ENCODE measurements at regions not wholly inside any gene's neighbourhood (a gene's known extent, or its start where the extent isn't known, plus 50 kb on each side); places are given as distances from the start of the nearest gene placed in this dataset.
A peak's percentile ranks its signal among the peaks of the same experiment; 100 is the strongest.

DNA sequence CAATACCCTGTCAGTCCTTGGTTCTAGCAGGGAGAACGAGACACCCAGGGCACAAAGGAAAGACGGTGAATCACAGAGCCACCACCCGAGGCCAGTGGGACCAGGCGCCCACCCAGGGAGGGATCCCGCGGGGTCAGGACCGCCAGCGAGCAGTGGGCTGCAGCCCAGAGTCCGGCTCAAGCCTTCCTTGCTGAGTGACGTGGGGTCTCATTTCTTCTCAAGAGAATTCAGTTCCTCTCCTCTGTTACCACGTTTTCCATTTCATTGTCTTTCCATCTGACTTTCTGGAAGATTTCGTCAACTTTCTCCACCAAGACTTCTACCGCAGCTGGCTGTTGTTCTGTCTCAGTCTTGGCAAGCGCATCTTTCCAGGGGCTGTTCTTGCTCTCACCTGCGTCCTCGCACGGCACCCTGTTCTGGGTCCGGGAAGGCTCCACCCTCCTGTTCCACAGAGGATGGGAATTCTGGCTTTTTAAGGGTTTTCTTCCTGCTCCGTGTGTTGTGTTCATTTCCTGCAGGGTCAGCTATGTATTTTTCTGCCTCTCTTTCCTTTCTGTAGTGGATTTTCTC is 248.6 kb downstream of the NDUFA10 start:
- Mint-ChIP-seq H3K27ac (no peak overlapping the region), H3K4me3 (no peak overlapping the region), H3K9me3 (peaks cover 4% of the 10 kb centered on the region), H3K4me1 (ENCODE audit: low read depth) (no peaks in the 10 kb centered on the region), H3K36me3 (ENCODE audit: low read depth) (no peaks in the 10 kb centered on the region), H3K27me3 (peaks cover 38% of the 10 kb centered on the region)
- DNase-seq: peak; percentile 2

DNA sequence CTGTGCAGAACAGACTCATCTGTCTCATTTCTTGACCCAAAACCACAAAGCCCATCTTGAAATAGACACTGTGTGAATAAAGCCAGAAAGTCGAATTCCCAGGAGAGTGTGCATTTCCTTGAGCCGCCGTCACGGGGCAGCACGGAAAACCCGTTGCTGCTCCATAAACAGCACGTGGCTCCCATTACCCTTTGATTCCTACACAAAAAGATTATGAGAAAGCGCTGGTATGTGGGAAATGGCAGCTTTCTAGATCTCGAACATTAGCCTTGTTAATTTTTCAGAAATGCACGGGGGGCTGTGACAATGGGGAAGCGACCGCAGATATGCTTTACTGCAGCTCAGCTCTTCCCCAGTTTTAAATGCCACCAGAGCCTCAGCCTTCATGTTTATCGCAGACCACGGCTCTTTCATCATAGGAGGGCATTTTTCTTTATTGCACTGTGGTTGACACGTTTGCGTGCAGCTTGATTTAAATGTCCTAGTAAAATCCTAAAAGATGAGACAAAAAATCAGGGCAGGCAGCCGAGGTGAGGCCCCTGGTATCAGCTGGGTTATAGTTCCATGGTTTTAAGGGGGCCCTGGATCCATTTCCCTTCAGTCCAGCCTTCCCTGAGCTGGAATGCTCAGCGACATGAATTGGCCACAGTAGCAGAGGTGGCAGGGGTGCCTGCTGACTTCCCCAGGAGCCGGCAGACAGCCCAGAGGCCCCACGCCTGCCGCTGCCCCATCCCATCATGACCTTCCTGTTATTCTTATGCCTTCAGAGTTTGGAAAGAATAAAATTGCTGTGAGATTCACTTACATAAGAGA is 249.3 kb downstream of the NDUFA10 start:
- peaks cover 31% of the 10 kb centered on the region for H3K27me3 Mint-ChIP-seq
- no peak overlapping the region for H3K4me3 Mint-ChIP-seq
- no peaks in the 10 kb centered on the region for H3K4me1 Mint-ChIP-seq (ENCODE audit: low read depth)

GRCh38 chr2:239774933-239775622 is 250.1 kb downstream of the NDUFA10 start:
- peak; percentile 7 for DNase-seq
- H3K36me3 Mint-ChIP-seq (ENCODE audit: low read depth): no peaks in the 10 kb centered on the region
- peaks cover 26% of the 10 kb centered on the region for H3K27me3 Mint-ChIP-seq
- H3K4me3 Mint-ChIP-seq: no peak overlapping the region
- no peaks in the 10 kb centered on the region for H3K4me1 Mint-ChIP-seq (ENCODE audit: low read depth)
- peaks cover 6% of the 10 kb centered on the region for H3K9me3 Mint-ChIP-seq
- H3K27ac Mint-ChIP-seq: no peak overlapping the region

More for the DNA sequence above, 249.3 kb downstream of the NDUFA10 start:
- Mint-ChIP-seq H3K27ac (no peak overlapping the region), H3K9me3 (peaks cover 6% of the 10 kb centered on the region), H3K36me3 (ENCODE audit: low read depth) (no peaks in the 10 kb centered on the region)
- DNase-seq: no peak

GRCh38 chr2:239774142-239774462 is 251.0 kb downstream of the NDUFA10 start:
- Mint-ChIP-seq H3K36me3 (ENCODE audit: low read depth) (no peaks in the 10 kb centered on the region), H3K4me3 (no peak overlapping the region), H3K9me3 (peaks cover 6% of the 10 kb centered on the region), H3K27me3 (peaks cover 26% of the 10 kb centered on the region), H3K27ac (no peak overlapping the region), H3K4me1 (ENCODE audit: low read depth) (no peaks in the 10 kb centered on the region)
- peak; percentile 16 for DNase-seq

DNA sequence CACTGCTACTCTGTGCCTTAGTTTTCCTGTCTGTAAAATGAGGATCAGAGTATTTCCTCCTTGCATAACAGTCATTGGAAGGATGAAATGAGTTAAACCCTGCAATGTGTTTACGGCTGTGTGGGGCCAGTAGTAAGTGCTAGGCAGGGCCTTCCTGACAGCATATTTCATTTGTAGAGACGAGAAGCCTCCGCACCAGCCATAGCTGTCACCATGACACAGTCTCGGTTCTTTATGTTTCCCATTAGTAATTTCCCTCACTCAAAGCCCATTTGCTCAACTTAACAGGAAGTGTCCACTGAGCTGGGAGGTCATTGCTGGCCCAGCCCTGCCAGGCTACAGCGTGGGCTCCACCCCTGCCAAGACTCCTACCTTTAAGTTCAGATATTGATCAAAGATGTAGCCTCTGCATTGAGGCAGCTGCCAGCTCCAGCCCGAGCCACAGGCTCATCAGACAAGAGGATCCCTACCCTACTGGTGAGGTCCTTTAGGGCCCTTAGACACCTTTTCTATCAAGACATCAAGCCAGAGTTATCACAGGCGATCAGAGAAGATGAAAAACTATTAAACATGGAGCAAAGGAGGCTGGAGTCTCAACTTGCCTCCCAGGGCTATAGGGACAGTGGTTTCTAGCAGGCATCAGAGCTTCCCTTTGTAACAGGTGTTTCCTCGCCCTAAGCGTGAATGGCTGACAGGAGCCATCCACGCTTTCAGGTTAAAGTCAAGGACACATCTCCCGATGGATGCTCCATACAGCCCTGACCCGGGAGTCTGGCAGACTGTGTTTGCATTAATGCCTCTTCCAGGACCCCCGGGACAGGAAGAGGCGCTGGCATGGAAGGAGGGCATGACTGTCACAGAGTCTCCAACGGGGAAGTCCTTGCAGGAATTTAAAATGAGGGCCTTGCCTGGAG is 251.7 kb downstream of the NDUFA10 start:
- Mint-ChIP-seq H3K27ac (no peak overlapping the region), H3K27me3 (peaks cover 26% of the 10 kb centered on the region), H3K9me3 (peaks cover 6% of the 10 kb centered on the region), H3K4me3 (no peak overlapping the region), H3K4me1 (ENCODE audit: low read depth) (no peaks in the 10 kb centered on the region), H3K36me3 (ENCODE audit: low read depth) (no peaks in the 10 kb centered on the region)
- no peak for DNase-seq

DNA sequence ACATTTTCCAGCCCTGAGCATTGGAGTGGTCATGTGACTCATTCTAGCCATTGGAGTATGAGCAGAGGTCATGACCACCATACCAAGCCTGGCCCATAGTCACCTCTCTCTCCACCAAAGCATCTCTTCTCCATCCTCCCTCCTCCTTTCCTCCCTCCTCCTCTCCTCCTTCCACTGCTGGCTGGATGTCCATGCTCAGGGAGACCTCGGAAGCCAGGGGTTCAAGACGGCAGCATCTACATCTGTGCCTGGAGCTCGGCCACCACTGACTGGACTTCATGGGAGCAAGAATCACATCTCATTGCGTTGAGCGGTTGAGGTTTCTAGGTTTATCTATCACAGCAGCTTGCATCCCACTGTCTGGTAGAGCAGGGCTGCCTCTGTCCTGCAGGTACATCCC is 252.4 kb downstream of the NDUFA10 start:
- DNase-seq: peak; percentile 5
- Mint-ChIP-seq H3K27me3 (peaks cover 26% of the 10 kb centered on the region), H3K4me3 (no peak overlapping the region), H3K9me3 (peaks cover 6% of the 10 kb centered on the region), H3K36me3 (ENCODE audit: low read depth) (no peaks in the 10 kb centered on the region), H3K4me1 (ENCODE audit: low read depth) (no peaks in the 10 kb centered on the region), H3K27ac (no peak overlapping the region)

- no peak overlapping the region for H3K27ac Mint-ChIP-seq
- DNase-seq: no peak
- peaks cover 17% of the 10 kb centered on the region for H3K27me3 Mint-ChIP-seq
- H3K9me3 Mint-ChIP-seq: peaks cover 6% of the 10 kb centered on the region
- H3K4me1 Mint-ChIP-seq (ENCODE audit: low read depth): no peaks in the 10 kb centered on the region
- H3K36me3 Mint-ChIP-seq (ENCODE audit: low read depth): no peaks in the 10 kb centered on the region
- H3K4me3 Mint-ChIP-seq: no peak overlapping the region
Observed at GRCh38 chr2:239770246-239770639, 254.9 kb downstream of the NDUFA10 start.

DNA sequence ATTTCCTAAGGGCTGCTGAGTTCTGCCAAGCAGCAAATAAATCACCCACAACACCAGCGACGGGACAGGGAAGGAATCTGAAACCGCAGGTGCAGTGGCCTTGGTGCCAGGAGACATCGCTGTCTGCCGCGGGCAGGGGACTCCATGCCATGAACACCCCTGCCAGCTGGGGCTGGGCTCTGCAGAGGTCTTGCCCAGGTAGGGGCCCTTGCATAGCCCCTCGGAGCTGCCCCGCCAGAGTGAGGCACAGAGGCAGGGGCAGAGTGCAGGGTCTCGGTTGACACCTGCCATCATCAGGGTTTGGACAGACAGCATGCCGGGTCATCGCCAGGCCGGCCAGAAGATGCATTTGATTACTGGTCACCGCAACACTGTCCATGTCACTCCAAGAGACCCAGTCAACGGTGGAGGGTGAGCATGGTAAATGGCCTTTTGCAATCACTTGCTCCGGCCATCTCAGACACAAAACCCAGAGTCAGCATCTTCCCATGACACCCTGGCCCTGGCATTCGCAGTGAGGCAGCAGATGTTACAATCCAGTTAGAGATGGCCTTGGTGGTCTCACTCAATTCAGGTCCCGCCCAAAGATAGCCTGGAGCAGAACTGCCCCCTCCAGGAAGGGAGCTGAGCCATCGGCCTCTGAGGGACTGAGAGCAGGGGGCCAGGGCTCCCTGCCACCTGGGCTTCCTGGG is 255.4 kb downstream of the NDUFA10 start:
- no peak for DNase-seq
- Mint-ChIP-seq H3K9me3 (peaks cover 6% of the 10 kb centered on the region), H3K27me3 (peaks cover 14% of the 10 kb centered on the region), H3K27ac (no peak overlapping the region), H3K4me1 (ENCODE audit: low read depth) (no peaks in the 10 kb centered on the region), H3K4me3 (no peak overlapping the region), H3K36me3 (ENCODE audit: low read depth) (no peaks in the 10 kb centered on the region)

- H3K27me3 Mint-ChIP-seq: peaks cover 10% of the 10 kb centered on the region
- no peak overlapping the region for H3K27ac Mint-ChIP-seq
- no peaks in the 10 kb centered on the region for H3K36me3 Mint-ChIP-seq (ENCODE audit: low read depth)
- DNase-seq: no peak
- H3K4me3 Mint-ChIP-seq: no peak overlapping the region
- no peaks in the 10 kb centered on the region for H3K4me1 Mint-ChIP-seq (ENCODE audit: low read depth)
- H3K9me3 Mint-ChIP-seq: peaks cover 6% of the 10 kb centered on the region
Observed at GRCh38 chr2:239768907-239769553, 256.1 kb downstream of the NDUFA10 start.

DNA sequence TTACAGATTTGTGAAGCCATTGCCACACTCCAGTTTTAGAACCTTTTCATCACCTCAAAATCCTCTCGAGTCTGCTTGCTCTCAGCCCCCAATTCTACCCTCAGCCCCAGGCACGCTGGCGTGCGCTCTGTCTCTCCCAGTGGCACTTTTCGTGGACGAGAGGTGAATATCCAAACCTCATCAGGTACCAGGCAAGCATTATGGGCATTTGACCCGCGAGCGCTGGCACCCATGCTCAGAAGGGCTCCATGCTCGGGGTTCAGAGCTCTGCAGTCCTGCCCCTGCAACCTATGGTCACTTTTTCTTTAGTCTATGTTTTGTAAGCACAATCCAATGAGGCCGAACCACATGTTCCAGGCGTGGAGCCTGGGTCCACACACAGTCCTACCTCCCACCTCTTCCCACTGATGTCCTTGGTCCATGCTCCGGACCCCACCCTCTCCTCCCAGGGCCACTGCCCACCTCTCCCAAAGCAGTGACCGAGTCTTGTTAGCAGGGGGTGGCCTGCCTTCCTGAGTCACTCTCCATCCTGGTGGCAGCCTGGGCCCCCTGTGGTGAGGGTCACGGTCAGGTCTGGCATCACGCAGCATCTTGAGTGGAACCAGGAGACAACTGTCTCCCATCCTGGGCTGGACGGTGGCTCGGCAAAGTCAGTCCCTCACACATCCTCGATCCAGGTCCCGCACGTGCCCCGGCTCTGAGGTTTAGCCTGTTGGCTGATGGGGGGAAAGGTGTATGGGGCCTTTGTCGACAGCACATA is 256.9 kb downstream of the NDUFA10 start:
- Mint-ChIP-seq H3K27me3 (peaks cover 2% of the 10 kb centered on the region), H3K4me1 (ENCODE audit: low read depth) (no peaks in the 10 kb centered on the region), H3K36me3 (ENCODE audit: low read depth) (no peaks in the 10 kb centered on the region), H3K4me3 (no peak overlapping the region), H3K27ac (no peak overlapping the region), H3K9me3 (peaks cover 6% of the 10 kb centered on the region)
- no peak for DNase-seq

DNA sequence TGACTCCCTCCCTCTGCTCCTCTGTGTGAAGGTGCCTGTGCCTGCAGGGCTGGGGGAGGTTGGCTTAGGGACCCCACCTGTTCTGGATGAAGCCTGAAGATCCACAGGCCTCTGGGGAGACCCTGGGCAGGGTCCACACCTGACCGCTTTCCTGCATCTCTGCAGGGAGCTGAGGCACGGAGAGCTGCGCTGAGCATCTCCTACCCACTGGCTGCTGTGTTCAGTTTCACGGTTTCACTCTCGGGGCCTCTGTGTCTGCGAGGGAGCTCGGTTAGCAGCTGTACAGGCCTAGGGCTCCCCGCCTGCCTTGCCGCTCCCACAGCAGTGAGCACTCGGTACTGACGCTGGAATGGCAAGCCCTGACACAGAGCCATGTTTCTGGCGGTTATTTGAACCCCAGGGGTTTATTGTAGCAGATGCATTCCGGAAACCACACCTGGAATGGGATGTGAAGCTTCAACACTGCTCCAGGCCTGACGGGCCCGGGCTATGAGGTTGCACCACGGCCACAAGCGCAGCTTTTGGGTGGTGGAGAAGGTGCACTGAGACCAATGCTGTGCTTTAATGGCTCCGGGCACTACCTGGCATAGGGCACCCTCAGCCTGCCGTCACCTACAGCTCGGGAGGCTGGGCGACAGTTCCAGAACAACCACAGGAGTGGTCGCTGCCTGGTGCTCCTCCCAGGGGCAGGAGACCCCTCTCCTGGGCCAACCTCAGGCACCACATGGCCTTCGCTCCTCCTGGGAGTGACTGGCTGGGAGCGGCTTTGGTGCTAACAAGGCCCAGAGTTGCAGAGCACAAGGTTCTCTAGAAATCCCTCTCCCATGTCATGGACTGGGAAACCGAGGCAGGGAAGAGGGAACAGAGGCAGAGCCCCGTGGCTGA is 257.9 kb downstream of the NDUFA10 start:
- DNase-seq: no peak
- H3K4me3 Mint-ChIP-seq: no peak overlapping the region
- no peaks in the 10 kb centered on the region for H3K27me3 Mint-ChIP-seq
- H3K4me1 Mint-ChIP-seq (ENCODE audit: low read depth): no peaks in the 10 kb centered on the region
- no peak overlapping the region for H3K27ac Mint-ChIP-seq
- H3K9me3 Mint-ChIP-seq: peaks cover 5% of the 10 kb centered on the region
- no peaks in the 10 kb centered on the region for H3K36me3 Mint-ChIP-seq (ENCODE audit: low read depth)

GRCh38 chr2:239765911-239766310 is 259.2 kb downstream of the NDUFA10 start:
- Mint-ChIP-seq H3K27me3 (peaks cover 1% of the 10 kb centered on the region), H3K4me1 (ENCODE audit: low read depth) (no peaks in the 10 kb centered on the region), H3K9me3 (peaks cover under 1% of the 10 kb centered on the region), H3K36me3 (ENCODE audit: low read depth) (no peaks in the 10 kb centered on the region), H3K27ac (no peak overlapping the region), H3K4me3 (no peak overlapping the region)
- DNase-seq: no peak
